22Rv1 (cell line): ENCODE measurements at regions not wholly inside any gene's neighbourhood (a gene's known extent, or its start where the extent isn't known, plus 50 kb on each side); places are given as distances from the start of the nearest gene placed in this dataset.

Experiments used
- H3K27ac ChIP-seq: fragments of 450-650 bp; 2 replicates; pipeline ENCODE4 v1.5.1; 2017
- ZFX ChIP-seq: fragments of 450-650 bp; IDR thresholded peaks from 2 replicates; pipeline ENCODE4 v1.6.1; 2017; ENCODE audit warnings: antibody characterized with exemption, borderline replicate concordance
- TF ChIP-seq, protein P1 (sequence below): fragments of 450-650 bp; IDR thresholded peaks from 2 replicates; pipeline ENCODE4 v1.5.1; 2017; ENCODE audit warnings: mild to moderate bottlenecking

DNA sequence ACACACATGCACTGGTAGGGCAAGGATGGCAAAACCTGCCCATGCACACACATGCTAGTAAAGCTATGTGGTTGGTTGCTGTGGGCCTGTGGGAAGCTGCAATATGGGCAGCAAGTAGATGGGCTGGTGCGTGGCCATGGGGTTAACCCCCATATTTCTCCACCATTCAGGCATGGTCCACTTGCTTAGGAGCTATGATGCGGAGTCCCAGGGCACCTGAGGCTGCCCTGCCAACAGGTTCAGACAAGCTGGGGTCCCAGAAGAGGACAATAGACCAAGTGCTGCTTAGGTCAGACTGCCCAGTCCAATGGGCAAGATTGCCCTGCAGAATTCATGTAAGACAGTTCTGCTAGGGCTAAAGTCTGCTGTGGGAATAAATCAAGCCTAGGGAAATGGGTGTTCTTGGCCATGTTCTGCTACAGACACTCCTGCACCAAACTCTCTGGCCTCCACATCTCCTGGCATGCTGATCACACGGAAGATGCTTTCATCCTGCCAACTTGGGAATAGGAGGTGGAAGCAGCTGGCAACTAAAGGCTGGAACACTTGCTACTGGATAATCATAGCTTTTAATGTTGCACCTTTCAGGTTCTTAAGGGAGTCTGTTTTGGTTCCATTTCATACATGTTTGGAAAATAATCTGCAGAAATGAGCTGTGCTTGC, 646.3 kb upstream of the SLITRK1 start:
- H3K27ac ChIP-seq: no peak overlapping the region
- no peak for TF ChIP-seq ZFX
- TF ChIP-seq, protein P1, sequence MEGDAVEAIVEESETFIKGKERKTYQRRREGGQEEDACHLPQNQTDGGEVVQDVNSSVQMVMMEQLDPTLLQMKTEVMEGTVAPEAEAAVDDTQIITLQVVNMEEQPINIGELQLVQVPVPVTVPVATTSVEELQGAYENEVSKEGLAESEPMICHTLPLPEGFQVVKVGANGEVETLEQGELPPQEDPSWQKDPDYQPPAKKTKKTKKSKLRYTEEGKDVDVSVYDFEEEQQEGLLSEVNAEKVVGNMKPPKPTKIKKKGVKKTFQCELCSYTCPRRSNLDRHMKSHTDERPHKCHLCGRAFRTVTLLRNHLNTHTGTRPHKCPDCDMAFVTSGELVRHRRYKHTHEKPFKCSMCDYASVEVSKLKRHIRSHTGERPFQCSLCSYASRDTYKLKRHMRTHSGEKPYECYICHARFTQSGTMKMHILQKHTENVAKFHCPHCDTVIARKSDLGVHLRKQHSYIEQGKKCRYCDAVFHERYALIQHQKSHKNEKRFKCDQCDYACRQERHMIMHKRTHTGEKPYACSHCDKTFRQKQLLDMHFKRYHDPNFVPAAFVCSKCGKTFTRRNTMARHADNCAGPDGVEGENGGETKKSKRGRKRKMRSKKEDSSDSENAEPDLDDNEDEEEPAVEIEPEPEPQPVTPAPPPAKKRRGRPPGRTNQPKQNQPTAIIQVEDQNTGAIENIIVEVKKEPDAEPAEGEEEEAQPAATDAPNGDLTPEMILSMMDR: no peak

DNA sequence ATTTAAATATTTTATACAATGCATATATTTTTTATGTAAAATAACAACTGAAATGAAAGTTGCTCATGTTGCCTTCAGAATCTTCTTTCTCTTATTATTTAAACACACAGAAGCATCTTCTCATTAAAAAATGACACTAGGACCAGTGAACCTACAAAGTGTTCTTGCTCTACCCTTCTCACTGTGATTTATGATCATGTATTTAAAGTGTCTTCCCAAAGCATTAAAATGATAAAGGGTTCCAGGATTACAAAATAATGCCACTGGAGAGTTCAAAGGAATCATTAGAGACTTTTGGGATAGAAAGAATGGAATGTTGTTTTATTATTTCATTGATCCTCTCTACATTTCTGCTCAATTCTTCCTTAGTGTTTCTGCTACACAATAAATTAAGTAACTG, 643.6 kb upstream of the SLITRK1 start:
- H3K27ac ChIP-seq: no peak overlapping the region

DNA sequence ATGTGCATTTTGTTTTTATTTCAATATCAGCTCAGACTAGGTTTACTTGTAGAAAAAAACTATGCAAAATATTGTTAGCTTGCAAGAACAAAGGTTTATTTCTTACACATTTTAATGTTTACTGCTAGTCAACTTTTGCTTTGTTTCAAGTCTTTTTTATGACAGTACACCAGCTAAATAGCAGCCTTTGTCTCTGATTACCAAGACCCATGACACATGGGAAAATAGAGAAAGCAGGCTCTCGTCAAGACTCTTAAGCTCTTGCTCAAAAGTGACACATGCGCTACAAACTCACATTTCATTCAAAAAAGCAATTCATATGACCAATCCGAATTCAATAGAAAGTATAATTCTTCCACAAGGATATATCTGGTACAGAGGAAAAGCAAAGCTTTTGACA, 642.3 kb upstream of the SLITRK1 start:
- no peak overlapping the region for H3K27ac ChIP-seq
- TF ChIP-seq, protein P1: no peak
- TF ChIP-seq ZFX: no peak

More for the DNA sequence above, 643.6 kb upstream of the SLITRK1 start:
- TF ChIP-seq, protein P1: no peak
- no peak for TF ChIP-seq ZFX

DNA sequence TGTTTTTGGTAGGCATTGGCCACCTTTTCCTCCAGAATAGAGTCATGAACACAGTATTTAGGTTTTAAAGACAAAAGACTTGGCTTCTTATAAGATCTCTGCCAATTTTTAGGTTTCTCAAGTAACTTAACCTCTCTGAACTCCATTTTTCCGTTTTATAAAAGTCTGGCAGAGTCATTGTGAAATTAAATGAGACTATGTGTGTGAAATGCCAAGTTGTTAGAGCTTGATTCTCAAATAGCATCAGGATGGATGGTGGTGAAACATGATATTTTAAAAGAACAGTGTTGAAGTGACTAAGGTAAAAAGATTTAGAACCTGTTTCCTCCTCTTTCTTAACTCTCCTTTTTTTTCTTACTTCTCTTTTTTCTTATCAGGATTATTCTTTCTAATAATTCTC, 617.7 kb upstream of the SLITRK1 start:
- TF ChIP-seq ZFX: no peak
- TF ChIP-seq, protein P1: no peak
- H3K27ac ChIP-seq: no peak overlapping the region

DNA sequence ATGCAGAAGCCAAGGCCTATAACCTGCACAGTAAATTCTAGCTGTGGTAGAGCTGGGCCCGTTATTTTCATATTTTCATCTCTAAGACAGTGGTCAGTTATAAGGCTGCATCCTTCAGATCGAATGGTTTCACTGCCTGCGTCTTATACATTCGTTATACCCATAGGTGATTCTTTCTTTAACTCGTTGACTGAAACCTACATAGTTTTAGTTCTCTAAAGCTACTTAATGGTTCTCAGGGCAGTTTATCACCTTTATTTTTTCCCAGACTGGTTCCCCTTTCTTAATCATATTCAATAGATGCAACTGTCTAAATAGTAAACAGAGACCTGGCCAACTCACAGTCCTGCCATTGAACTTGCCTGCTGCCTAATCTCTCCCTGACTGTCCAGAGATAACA, 615.3 kb upstream of the SLITRK1 start:
- no peak overlapping the region for H3K27ac ChIP-seq
- no peak for TF ChIP-seq ZFX
- TF ChIP-seq, protein P1: no peak

DNA sequence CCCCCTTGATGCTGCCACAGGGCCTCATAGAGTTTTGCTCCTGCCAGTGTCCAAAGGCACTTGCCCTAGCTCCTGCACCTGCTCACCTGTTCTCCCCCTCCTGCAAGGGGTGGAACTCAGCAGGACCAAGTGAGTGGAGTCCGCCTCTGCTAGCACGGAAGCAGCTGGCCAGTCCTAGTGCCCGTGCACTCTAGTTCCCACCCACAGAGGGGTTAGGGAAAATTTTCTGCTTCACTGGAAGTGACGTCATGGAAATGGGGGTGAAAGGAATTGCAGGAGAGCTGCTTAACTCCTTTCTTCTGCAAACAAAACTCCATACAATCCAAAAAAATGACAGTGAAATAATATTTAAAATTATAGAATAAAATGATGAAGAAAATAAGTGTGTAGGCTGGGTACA, 609.7 kb upstream of the SLITRK1 start:
- TF ChIP-seq ZFX: no peak
- TF ChIP-seq, protein P1: no peak
- H3K27ac ChIP-seq: no peak overlapping the region

DNA sequence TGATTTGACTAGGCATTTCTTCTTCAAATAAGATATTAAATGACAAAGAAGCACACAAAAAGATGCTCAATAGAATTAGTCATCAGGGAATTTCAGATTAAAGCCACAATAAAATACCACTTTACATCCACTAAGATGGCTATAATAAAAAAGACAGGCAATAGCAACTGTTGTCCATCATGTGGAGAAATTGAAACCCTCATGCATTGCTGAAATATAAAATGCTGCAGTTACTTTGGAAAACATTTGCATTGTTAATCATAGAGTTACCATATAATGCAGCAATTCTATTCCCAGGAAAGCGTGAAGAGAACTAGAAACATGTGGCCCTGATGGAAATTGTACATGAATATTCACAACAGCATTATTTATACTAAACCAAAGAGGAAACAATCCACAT, 605.5 kb upstream of the SLITRK1 start:
- no peak overlapping the region for H3K27ac ChIP-seq
- TF ChIP-seq, protein P1: no peak
- no peak for TF ChIP-seq ZFX
